GM21786 (cell line): ENCODE measurements at regions not wholly inside any gene's neighbourhood (a gene's known extent, or its start where the extent isn't known, plus 50 kb on each side); places are given as distances from the start of the nearest gene placed in this dataset.

ENCODE experiments used
- ATAC-seq: cut with Tn5 transposase; IDR thresholded peaks from one replicate; pipeline ENCODE4 v1.9.1; 2021; ENCODE audit not compliant: unreplicated experiment

GRCh38 chrX:96619588-96619987 lies 65.1 kb upstream of the DIAPH2 start:
- ATAC-seq, result no peak

GRCh38 chrX:96621811-96622210 lies 62.8 kb upstream of the DIAPH2 start:
- no peak for ATAC-seq
